ENCODE measurements at regions not wholly inside any gene's neighbourhood (a gene's known extent, or its start where the extent isn't known, plus 50 kb on each side); places are given as distances from the start of the nearest gene placed in this dataset.
"Not testable (repeated sequence)": the region's sequence is repeated elsewhere in the genome, so short reads cannot be mapped to it uniquely, and the experiment has no call there.

- not testable (repeated sequence) for DNase-seq (ENCODE audit: low spot score)
These were observed 118.3 kb downstream of the LRRC37A3 start for GRCh38 chr17:64800987-64801386.

GRCh38 chr17:64800361-64800895, 118.8 kb downstream of the LRRC37A3 start:
- not testable (repeated sequence) for DNase-seq (ENCODE audit: low spot score)

- DNase-seq (ENCODE audit: low spot score) = not testable (repeated sequence)
These were observed 119.6 kb downstream of the LRRC37A3 start for GRCh38 chr17:64799543-64800188.

- DNase-seq (ENCODE audit: low spot score) = not testable (repeated sequence)
These were observed 120.3 kb downstream of the LRRC37A3 start for GRCh38 chr17:64798961-64799360.

GRCh38 chr17:64798489-64798790, 120.8 kb downstream of the LRRC37A3 start:
- DNase-seq (ENCODE audit: low spot score) = not testable (repeated sequence)

- not testable (repeated sequence) for DNase-seq (ENCODE audit: low spot score)
These were observed 121.4 kb downstream of the LRRC37A3 start for GRCh38 chr17:64797746-64798488.

- not testable (repeated sequence) for DNase-seq (ENCODE audit: low spot score)
These were observed 123.9 kb downstream of the LRRC37A3 start for GRCh38 chr17:64795342-64795741.

- DNase-seq (ENCODE audit: low spot score) = not testable (repeated sequence)
These were observed 124.6 kb downstream of the LRRC37A3 start for GRCh38 chr17:64794548-64795274.

GRCh38 chr17:64794113-64794512, 125.2 kb downstream of the LRRC37A3 start:
- DNase-seq (ENCODE audit: low spot score) = not testable (repeated sequence)

- peak; percentile 59 for DNase-seq (ENCODE audit: low spot score)
These were observed 126.3 kb downstream of the LRRC37A3 start for GRCh38 chr17:64792793-64793575.

GRCh38 chr17:64792276-64792675, 127.0 kb downstream of the LRRC37A3 start:
- DNase-seq (ENCODE audit: low spot score) = not testable (repeated sequence)

- not testable (repeated sequence) for DNase-seq (ENCODE audit: low spot score)
These were observed 127.6 kb downstream of the LRRC37A3 start for GRCh38 chr17:64791691-64792090.

GRCh38 chr17:64791226-64791625, 128.1 kb downstream of the LRRC37A3 start:
- DNase-seq (ENCODE audit: low spot score) = not testable (repeated sequence)

- DNase-seq (ENCODE audit: low spot score) = not testable (repeated sequence)
These were observed 128.6 kb upstream of the SMURF2 start for GRCh38 chr17:64790690-64791089.

GRCh38 chr17:64790193-64790592, 128.1 kb upstream of the SMURF2 start:
- DNase-seq (ENCODE audit: low spot score) = not testable (repeated sequence)

GRCh38 chr17:64789061-64789445, 126.9 kb upstream of the SMURF2 start:
- DNase-seq (ENCODE audit: low spot score) = not testable (repeated sequence)

GRCh38 chr17:64788286-64789060, 126.4 kb upstream of the SMURF2 start:
- no peak for DNase-seq (ENCODE audit: low spot score)

- no peak for DNase-seq (ENCODE audit: low spot score)
These were observed 125.8 kb upstream of the SMURF2 start for GRCh38 chr17:64787921-64788271.

- DNase-seq (ENCODE audit: low spot score) = no peak
These were observed 125.3 kb upstream of the SMURF2 start for GRCh38 chr17:64787255-64787920.

GRCh38 chr17:64786337-64786736, 124.2 kb upstream of the SMURF2 start:
- DNase-seq (ENCODE audit: low spot score) = no peak

- DNase-seq (ENCODE audit: low spot score) = no peak
These were observed 122.9 kb upstream of the SMURF2 start for GRCh38 chr17:64785011-64785421.

All from hepatic stellate cell (primary cell).